GM19438 (cell line): ENCODE measurements at regions not wholly inside any gene's neighbourhood (a gene's known extent, or its start where the extent isn't known, plus 50 kb on each side); places are given as distances from the start of the nearest gene placed in this dataset.

Source experiments
- ATAC-seq: cut with Tn5 transposase; IDR thresholded peaks from one replicate; pipeline ENCODE4 v1.9.1; 2021; ENCODE audit warnings: low read depth; ENCODE audit not compliant: unreplicated experiment

GRCh38 chr6:76706631-76707030 is 634.2 kb upstream of the IMPG1 start:
- no peak for ATAC-seq

- ATAC-seq, result no peak
Observed at GRCh38 chr6:76706086-76706485, 633.6 kb upstream of the IMPG1 start.

DNA sequence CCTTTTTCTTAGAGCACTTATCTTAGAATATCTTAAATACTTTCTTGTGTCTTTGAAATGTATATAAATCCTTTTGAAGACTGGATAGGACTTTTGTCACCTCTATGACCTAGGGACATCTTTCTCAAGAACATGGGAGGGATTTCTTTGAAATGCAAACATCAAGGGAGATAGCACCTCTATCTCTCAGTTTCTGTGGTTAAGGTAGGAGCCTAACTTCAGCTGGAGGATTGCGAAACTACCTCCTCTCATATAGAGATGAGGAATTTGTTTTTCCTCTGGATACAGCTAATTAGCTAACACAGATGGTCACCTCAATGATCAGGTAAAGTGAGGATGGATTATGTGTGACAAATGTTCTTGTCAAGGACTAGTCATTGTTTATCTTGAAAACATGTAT is 631.3 kb upstream of the IMPG1 start:
- ATAC-seq, result no peak

GRCh38 chr6:76703285-76703684 is 630.8 kb upstream of the IMPG1 start:
- ATAC-seq, result no peak

GRCh38 chr6:76702187-76702586 is 629.7 kb upstream of the IMPG1 start:
- ATAC-seq, result no peak

DNA sequence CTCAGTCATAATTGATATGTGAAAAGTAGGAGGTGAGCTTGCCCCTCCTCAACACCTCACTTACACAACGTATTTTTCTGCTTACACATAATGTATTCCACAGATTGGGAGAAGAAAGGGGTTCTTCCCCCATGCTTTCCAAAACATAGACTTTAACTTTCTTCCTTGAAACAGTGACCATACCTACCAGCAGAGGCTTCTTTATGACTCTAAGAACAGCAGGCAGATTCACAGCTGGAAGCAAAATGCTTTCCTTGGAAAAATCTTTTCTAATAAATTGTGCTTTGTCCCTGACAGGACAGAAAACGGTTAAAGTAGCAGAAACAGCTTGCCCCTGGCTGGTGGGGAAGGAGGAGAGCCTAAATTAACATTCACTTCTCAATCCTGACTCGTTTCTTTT is 629.1 kb upstream of the IMPG1 start:
- no peak for ATAC-seq

- no peak for ATAC-seq
Observed at GRCh38 chr6:76697585-76697984, 625.1 kb upstream of the IMPG1 start.

- ATAC-seq, result no peak
Observed at GRCh38 chr6:76694795-76695194, 622.3 kb upstream of the IMPG1 start.

- ATAC-seq, result no peak
Observed at GRCh38 chr6:76684875-76685274, 612.4 kb upstream of the IMPG1 start.

- no peak for ATAC-seq
Observed at GRCh38 chr6:76683985-76684384, 611.5 kb upstream of the IMPG1 start.

DNA sequence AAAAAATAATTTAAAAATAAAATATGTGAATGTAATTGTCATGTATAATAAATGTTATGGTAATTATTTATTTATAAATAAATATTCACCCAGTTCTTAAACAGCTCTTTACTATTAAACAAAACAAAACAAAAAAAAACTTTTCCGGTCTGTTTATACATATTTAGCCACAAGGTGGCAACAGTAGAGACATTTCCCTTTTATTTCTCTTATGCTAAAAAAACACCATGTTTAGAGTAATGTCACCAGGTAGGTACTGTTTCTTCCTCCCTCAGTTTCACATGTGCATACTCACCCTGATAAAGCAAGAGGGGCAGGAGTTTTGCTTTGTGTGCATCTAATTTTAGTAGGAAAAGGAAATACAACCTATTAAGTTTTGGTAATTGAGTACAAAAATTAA is 610.4 kb upstream of the IMPG1 start:
- no peak for ATAC-seq

GRCh38 chr6:76681781-76682180 is 609.3 kb upstream of the IMPG1 start:
- no peak for ATAC-seq

GRCh38 chr6:76677017-76677416 is 604.6 kb upstream of the IMPG1 start:
- no peak for ATAC-seq

- no peak for ATAC-seq
Observed at GRCh38 chr6:76671751-76672150, 599.3 kb upstream of the IMPG1 start.

GRCh38 chr6:76644231-76644630 is 571.8 kb upstream of the IMPG1 start:
- no peak for ATAC-seq

GRCh38 chr6:76639941-76640340 is 567.5 kb upstream of the IMPG1 start:
- ATAC-seq, result no peak

DNA sequence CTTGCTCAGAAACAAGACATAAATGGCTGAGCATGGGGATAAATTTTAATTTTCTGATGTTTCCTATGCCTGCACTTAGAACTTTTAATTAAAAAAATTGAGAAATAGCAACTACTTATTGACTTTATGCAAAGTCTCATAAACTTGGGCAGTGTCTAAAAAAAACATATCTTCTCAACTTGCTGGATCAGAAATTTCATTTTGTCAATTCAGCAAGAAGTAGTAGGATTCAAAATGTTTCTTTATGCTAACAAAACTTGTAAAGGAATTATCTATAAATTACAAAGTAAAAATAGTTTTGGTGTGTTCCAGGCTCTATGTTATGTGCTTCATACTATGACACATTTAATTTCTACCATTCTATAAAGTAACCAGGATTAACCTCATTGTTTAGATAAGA is 562.2 kb upstream of the IMPG1 start:
- ATAC-seq, result no peak

DNA sequence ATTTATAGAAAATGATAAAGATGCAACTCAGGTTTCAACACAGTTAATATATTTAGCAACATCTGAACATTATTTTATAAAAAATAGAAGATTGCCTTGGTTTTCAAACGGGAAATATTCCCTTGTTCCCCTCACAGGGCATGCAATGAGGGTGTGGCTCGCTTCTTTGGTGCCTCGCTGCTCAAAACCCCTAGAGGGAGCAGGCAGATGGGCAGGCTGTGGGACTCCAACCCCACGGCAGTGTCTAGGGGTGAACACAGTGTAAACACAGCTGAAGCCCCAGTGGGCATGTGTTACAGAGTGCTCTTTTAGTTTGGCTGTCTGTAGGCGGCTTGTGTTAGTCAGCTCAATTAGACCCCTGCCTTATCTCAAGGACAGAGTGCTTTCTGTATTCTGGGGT is 560.8 kb upstream of the IMPG1 start:
- ATAC-seq, result no peak

DNA sequence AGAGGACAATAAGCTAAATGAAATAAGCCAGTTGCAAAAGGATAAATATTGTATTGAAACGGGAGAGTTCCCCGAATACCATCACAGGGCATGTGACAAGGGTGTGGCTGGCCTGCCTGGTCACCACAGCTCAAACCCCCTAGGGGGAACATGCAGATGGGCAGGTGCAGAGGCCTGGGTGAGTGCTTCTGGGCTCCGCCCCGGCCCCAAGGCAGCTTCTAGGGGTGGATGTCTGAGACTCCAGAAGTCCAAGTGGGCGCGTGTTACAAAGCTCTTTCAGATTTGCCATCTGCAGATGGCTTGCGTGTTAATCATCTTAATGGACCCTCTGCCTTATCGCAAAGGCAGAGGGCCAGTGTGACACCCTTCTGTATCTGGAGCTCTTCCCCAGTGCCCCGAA is 559.2 kb upstream of the IMPG1 start:
- ATAC-seq, result no peak

- ATAC-seq, result no peak
Observed at GRCh38 chr6:76615395-76615794, 542.9 kb upstream of the IMPG1 start.

- no peak for ATAC-seq
Observed at GRCh38 chr6:76612954-76613353, 540.5 kb upstream of the IMPG1 start.

- ATAC-seq, result no peak
Observed at GRCh38 chr6:76609160-76609559, 536.7 kb upstream of the IMPG1 start.

DNA sequence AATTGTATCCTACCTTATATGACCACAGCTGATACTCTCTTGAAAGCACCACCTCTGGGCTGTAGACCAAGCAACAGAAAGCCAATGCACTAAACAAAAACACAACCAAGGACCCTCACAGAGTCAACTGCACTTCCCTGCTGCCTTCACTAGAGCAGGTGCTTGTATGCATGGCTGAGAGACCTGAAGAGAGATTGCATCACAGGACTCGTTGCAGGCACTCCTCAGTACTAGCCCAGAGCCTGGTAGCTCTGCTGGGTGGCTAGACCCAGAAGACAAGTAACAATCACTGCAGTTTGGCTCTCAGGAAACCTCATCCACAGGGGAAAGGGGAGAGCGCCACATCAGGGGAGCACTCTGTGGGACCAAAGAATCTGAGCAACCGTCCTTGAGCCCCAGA is 521.6 kb upstream of the IMPG1 start:
- no peak for ATAC-seq

DNA sequence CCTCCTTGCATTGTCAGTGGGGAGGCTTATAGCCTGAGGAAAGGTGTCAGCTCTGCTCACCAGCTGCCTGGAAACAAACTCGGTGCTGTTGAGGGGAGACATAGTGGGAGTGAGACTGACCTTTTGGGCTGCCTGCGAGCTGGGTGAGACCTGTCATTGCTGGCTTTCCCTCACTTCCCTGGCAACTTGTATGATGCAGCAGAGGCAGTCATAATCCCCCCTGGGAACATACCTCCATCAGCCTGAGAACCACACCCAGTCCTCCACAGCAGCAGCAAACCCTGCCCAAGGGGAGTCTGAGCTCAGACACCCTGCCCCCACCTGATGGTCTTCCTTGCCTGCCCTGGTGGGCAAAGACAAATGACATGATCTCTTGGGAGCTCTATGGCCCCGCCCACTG is 521.2 kb upstream of the IMPG1 start:
- ATAC-seq, result no peak
